ENCODE measurements at regions not wholly inside any gene's neighbourhood (a gene's known extent, or its start where the extent isn't known, plus 50 kb on each side); places are given as distances from the start of the nearest gene placed in this dataset.

DNA sequence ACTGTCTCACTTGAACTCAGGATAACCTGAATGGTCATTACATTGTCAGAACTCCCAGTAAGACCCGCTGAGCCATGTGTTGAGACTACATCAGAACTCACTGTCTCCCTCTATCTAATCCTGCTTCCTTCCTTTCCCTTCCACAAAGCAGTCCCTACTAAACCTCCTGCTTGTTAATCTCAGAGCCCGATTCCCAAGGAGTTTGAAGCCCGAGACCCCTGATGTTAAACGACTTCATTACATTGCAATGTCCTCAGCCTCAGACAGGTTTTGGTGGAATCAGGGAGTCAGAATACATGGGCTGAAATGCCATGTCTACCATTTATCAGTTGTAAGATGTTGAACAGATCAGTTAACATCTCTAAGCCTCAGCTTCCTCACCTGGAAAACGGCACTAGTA is 682.4 kb downstream of the ADGRL2 start:
- TF ChIP-seq, protein P1, sequence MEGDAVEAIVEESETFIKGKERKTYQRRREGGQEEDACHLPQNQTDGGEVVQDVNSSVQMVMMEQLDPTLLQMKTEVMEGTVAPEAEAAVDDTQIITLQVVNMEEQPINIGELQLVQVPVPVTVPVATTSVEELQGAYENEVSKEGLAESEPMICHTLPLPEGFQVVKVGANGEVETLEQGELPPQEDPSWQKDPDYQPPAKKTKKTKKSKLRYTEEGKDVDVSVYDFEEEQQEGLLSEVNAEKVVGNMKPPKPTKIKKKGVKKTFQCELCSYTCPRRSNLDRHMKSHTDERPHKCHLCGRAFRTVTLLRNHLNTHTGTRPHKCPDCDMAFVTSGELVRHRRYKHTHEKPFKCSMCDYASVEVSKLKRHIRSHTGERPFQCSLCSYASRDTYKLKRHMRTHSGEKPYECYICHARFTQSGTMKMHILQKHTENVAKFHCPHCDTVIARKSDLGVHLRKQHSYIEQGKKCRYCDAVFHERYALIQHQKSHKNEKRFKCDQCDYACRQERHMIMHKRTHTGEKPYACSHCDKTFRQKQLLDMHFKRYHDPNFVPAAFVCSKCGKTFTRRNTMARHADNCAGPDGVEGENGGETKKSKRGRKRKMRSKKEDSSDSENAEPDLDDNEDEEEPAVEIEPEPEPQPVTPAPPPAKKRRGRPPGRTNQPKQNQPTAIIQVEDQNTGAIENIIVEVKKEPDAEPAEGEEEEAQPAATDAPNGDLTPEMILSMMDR (IDR thresholded peaks at IDR 0.05), result no peak
- no peak for TF ChIP-seq EP300 (IDR thresholded peaks at IDR 0.05)
- no peak for TF ChIP-seq POLR2A (IDR thresholded peaks at IDR 0.05)
